ENCODE measurements at regions not wholly inside any gene's neighbourhood (a gene's known extent, or its start where the extent isn't known, plus 50 kb on each side); places are given as distances from the start of the nearest gene placed in this dataset.

DNA sequence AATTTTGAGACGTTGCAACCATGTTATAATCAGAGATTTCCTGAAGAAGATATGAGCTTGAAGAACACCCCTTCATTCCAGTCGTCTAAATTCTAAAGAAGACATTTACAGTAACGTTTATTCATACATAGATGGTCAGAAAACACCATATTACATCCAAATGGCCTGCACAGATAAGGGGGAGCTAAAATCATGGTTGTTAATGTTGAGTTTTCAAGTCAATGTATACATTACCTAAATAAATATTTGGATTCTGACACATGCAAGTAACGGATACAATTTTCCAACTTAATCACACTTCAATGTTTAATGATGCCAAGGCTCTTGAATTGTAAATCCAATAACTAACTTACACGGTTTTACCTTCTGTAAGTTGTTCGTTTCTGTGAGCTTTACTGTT is 318.4 kb downstream of the SLC6A15 start:
- no peak for DNase-seq

DNA sequence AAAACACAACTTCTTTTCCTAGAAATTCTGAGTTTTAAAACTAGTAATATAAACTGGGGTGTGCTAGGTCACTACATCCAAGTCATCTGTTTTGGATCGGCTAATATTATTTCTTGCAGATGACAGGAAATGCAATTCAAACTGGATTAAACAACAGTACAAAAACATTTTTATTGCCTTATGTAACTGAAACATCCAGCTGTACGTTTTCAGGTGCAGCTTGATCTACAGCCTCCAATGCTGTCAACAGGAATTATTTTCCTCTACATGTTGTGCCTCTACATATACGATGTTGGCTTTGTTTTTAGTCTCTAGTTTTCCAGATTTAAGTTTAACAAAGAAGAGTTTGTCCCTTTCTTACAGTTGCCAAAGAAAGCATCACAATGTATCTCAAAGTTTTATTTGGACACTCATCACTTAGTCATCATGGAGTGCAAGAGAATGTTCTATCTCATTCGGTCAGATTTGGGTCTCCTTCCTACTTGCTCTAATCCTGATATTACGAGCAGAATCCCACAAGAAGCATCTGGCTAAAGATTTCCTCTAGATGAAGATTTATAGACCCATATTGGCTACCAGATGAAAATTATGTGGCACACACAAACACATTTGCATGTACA is 326.7 kb downstream of the SLC6A15 start:
- no peak for DNase-seq

DNA sequence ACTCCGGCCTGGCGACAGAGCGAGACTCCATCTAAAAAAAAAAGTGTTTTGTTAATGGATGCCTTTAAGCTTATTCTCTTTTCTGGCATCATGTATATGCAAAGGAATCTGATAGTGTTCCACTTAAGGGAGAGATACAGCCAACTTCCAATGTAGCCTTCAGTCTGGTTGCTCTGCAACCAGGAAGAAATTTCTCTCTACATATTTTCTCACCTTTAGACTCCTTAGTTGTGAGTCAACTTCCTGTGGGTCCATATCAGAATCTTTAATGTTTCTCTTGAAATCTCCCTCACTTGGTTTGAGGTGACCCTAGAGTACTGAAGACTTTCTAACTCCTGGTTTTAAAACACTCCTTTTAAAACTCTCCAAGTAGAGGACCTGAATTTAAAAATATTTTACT is 340.4 kb downstream of the SLC6A15 start:
- no peak for DNase-seq

DNA sequence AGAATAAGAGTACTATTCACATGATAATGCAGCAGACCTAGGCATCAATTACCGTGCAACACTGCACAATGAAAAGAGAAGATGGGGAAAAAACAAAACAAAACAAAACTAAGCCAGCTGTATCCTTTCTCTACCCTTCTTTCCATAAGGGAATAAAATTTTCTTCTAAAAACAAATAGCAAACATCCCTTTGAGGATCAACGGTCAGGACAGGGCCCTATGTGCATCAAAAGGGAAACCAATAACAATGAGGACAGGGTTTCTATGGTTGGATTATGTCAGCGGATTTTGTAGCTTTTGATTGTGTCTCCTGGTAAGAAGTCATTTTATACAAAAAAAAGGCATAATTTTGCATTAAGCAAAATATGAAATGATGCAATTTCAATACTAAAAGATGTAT is 350.3 kb downstream of the SLC6A15 start:
- no peak for DNase-seq

DNA sequence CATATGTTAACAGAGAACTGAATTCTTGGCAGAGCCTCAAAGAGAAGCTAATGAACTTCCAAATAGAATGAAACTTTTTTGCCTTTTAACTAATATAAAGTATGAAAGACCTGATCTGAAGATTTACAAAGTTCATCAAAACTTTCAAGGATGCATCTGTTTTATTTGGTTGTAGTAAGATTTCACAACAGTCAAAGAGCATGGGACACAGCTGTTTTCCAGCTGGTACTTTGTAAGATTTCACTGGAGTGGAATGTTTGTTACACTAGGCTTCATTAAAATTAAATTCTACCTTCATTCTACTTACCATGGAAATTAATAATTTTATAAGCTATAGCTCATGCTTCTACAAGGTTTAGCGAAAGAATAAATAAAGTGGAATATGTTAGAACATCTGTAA is 351.2 kb downstream of the SLC6A15 start:
- DNase-seq: no peak

DNA sequence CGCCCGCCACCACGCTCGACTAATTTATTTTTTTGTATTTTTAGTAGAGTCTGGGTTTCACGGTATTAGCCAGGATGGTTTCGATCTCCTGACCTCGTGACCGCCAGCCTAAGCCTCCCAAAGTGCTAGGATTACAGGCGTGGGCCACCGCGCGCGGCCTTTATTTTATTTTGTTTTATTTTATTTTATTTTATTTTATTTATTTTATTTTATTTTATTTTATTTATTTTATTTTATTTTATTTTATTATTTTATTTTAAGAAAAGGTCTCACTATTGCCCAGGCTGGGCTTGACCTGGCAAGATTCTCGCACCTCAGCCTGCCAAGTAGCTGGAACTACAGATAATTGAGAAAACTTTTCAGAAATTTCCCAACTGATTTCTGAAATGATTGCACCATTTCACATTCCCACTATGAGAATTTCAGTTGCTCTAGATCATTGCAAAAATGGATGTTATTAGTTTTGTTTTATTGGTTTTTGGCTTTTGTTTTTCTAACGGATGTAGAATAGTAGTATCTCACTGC is 358.3 kb downstream of the SLC6A15 start:
- DNase-seq: no peak

DNA sequence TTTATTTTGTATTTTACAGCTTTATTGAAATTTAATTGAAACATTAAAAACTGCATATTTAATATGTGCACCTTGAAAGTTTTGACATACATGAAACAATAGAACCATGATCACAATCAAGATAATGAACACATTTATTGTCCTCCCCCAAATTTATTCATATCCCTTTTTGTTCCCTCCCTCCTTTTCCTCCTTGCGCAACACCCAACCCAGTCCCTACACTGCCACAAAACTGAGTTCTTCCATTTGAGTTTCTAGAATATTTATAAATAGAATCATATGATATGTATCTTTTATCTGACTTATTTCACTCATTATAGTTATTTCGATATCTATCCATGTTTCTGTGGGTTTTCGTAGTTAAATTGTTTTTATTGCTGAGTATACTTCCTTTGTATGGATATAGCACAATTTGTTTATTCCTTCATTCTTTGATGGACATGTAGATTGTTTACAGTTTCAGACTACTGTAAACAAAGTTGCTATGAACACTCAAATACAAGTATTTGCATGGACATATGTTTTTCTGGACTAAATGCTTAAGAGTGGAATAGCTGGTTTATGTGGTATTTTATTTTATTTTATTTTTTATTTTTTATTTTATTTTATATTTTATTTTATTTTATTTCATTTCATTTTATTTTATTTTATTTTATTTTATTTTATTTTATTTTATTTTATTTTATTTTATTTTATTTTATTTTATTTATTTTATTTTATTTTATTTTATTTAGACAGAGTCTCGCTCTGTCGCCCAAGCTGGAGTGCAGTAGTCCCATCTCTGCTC is 359.1 kb downstream of the SLC6A15 start:
- DNase-seq: no peak

DNA sequence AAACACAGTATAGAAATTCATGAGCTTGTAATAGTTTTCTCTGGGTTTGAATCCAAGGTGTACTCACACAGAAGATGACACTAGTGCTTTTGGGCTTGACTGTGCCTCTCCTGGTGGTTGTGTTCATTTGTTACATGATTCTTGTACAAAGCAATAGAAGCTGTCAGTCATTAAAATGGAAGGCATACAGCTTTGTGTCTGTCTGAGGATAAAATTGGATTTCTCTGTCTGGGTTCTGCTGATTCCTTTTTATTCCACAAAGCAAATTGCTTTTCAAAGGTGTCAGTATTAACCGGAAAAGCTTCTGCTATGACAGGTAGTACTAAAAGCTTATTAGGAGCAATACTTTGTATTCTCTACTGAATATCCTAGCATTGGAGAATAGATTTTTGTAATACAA is 361.2 kb downstream of the SLC6A15 start:
- DNase-seq: no peak

DNA sequence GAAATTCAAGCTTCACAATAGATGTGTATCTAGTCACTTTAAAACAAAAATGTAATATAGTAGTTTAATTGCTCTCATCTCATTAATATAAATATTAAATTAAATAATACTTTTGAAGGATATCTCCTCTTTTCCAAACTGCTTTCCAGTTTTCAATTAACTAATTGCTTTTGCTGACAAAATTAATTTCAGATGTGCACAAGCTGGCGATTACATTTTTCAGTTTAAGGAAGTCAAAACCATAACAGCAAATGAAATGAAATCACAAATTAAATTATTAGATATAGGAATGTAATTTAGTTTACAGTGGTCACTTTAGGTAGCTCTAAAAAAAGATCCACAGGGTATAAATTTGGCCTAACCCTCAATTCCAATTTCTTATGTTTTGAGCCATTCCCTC is 362.1 kb downstream of the SLC6A15 start:
- no peak for DNase-seq

DNA sequence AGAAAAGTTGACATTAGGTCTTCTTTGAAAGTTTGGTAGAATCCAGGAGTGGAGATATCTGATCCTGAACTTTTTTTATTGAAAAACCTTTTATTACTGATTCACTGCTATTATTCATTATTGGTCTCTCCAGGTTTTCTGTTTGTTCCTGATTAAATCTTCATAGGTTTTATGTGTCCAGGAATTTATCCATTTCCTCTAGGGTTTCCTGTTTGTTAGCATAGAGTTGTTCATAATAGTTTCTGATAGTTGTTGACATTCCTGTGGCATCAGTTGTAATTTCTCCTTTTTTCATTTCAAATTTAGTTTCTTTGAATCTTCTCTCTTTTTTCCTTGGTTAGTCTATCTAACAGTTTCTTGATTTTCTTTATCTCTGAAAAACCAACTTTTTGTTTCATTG is 370.3 kb downstream of the SLC6A15 start:
- no peak for DNase-seq

DNA sequence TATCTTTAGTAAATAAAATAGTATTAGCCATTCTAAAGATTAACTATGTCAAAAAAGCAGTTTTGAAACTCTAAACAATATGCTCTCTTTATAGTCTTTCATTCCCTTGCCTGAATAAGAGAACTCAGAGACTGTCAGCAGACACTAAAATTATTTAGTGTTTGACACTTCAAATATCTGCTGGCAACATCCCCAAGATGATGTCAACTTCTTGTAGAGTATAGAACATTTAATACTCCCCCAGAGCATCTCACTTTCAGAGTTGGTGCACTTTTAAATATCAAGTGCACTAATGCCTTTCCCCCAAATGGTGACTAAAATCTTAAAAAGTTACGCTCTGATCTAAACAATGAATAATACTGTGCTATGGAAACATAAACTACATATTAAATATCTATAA is 374.9 kb downstream of the SLC6A15 start:
- DNase-seq: no peak

DNA sequence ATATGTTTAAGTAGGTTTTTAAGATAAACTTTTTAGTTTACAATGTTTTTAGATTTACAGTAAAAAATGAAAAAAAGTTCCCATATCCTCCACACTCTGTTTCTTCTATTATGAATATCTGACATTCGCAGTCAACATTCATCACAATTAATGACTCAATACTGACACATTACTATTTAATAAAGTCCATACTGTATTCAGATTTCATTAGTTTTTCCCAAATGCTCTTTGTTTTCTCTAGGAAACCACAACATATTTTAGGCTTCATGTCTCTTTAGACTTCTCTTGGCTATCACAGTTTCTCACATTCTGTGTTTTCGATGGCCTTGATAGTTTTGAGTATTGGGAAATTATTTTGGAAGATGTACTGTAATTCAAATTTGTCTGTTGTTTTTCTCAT is 399.8 kb downstream of the SLC6A15 start:
- no peak for DNase-seq

DNA sequence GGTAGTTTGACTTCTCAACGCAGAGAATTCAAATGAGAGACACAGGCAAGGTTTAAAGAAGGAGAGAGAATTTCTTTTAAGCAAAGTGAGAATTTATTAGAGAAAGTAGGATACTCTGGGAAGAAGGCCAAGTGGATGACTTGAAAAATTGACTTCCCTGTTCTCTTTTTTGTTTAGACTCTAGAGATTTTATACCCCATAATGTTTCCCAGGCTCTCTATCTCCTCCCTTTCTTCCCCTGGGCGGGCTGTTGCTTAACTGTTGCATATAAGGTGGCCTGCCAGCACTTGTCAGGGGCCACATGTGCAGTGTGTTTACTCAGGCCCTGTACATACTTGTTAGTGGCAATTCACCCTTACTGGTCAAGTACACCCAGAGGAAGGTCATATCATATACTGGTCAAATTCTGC is 403.7 kb downstream of the SLC6A15 start:
- no peak for DNase-seq

DNA sequence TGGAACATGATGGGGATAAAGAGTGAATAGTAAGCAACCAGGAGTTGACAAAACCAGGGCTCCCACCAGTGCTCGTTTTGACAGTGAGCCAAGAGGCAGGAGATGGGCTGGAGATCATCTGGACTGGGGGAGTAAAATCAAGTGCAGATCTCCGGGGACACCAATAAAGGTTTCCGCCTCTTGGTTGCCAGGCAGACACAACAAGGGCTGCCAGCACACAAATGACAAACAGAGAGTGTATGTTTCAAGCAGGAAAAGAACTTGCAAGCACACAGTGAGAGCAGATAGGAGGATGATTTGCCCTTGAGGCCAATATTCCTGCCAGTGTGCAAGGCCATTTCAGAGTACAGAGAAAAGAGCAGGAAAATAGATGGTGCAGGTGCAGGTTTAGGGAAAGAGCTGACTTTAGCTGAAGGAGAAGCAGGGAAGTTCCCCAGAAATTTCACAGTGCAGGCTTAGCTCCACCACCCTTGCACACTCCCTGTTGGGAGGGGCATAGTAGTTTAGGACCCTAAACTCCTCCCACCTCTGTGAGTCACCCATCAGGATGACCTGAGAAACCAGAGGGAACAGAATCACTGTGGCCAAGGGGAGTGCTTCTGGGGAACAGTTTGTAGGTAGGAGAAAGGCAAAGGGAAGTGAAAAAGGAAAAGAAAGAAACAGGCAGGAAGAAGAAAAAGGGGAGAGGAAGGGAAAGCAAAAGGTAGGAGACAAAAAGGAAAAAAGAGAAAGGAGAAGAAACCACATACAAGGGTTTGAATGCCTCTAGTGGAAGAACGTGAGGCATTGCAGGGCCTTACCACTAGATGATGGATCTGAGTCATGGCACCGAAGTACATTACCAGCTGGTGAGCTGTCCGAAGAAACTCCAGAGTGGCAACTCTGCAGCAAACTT is 404.4 kb downstream of the SLC6A15 start:
- DNase-seq: no peak

DNA sequence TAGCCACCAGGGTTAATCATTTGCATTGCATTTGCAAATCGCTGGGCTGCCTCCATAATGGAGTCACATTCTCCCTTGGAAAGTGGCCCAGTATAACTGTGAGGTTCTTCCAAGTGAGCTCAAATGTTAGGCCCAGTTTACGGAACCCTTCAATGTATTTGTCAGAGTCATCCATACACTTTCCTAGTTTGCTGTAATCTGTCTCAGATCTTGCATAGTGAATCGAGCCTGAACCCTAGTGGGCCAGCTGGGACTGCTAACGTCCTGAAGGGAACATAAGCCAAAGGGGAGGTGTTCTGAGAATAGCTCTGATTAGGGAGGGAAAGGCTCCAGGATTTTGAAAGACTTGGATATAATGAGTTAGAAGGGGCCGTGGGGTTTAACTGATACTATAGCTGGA is 406.3 kb downstream of the SLC6A15 start:
- no peak for DNase-seq

DNA sequence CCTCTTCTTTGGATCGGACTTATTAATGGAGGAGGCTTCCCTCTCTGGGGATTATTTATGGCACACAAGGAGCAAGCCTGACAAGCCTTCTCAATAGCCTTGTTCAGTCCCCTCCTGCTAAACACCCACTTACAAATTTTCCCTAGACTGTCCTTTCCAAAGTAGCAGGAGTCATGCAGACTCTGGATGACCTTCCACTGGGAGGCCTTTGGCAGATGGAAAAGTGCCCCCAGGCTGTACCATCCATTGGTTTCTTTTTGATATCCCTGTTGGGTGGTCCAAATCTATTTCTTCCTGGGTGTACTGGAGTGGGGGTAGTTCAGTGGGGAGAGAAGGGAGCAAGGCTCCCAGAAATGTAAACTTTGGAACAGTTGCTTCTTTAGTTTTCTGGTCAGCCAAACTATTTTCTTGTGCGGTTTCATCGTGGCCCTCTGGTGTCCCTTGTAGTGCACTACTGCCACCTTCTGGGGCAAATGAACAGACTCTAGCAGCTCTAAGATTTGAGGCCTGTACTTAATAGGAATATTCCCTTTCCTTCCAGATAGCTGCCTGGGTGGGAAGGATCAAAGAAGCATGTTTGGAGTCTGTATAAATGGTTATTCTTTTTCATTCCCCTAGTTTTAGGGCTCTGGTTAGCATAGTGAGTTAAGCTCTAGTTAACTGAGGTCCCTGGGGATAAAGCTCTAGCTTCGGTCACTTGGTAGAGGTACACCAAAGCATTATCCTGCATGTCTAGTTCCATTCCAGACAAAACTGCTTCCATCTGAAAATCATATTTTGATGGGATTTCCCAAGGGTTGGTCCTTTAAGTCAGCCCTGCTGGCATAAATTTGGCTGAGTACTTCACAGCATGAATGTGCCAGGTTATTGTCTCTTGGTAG is 409.5 kb downstream of the SLC6A15 start:
- no peak for DNase-seq

DNA sequence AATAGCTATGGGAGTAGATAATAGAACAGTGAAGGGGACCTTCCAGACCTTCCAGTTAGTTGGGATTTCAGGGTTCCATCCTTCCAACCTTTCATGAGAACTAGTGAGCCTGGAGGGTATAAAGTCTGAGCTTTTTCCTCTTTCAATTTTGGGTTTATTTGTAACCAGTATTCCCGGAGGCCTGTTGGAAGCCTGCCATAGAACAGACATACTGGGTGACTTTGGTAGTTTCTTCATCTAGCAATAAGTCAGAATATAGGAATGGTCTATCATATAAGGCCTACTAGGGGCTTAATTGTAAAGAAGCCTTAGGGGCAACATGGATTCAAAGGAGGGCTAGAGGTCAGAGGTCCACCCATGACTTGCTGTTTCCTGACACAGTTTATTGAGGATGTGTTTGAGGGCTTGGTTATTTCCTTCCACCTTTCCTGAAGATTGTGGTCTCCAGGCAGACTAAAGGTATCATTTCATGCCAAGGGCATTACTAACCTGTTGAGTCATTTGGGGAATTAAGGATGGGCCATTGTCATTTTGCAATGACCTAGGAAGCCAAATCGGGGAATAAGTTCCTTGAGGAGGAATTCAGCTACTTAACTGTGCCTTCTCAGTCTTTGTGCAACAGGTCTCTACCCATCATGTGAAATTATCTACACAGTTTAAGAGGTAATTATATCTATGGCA is 410.3 kb downstream of the SLC6A15 start:
- no peak for DNase-seq

DNA sequence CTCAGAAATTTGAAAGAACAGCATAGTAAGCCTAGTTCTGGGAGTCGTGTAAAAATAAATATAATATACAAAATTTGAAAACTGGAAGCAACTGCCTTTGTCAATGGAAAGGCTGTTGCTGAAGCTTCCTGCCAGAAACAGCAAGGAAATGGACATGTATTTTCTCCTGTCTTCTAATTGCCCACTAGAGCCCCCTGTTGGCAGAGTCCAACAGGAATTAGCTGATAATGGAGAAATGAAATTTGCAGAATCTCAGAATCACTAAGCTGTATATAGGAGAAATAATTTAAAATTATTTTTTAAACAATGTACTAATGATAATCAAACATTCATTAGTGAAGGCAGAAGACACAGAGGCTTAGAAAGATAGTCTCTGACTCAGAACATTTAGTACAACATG is 414.8 kb downstream of the SLC6A15 start:
- DNase-seq: no peak

DNA sequence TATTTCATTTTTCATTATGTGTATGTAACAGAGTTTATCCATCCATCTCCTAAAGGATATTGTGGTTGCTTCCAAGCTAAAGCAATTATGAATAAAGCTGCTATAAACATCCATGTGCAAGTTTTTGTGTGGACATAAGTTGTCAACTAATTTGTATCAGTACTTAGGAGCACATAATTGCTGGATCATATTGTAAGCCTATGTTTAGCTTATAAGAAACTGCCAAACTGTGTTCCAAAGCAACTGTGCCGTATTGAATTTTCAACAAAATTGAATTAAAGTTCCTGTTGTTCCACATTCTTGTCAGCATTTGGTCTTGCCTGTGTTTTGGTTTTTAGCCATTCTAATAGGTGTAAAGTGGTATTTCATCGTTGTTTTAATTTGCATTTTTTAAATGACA is 416.9 kb downstream of the SLC6A15 start:
- no peak for DNase-seq

DNA sequence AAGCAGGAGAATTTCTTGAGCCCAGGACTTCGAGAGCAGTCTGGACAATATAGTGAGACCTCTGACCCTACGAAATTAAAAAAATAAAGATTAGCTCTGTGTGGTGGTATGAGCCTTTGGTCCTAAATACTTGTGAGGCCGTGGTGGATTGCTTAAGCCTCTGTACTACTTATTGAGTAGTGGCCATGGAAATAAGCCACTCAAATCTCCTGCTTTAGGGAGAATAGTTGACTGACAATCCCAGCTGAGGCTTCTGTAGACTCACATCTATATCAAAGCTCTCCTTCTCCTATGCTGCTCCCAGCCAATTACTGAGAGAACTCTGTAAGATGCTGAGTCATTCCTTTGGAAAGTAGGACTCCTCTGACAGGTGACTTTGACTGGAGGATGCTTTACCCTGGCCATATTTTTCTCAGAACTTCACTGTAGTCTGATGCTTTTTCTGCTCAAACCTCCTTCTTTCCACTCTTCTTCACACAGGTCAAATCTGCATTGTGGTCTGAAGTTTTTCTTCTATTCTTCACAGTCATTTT is 420.2 kb downstream of the SLC6A15 start:
- DNase-seq: no peak

DNA sequence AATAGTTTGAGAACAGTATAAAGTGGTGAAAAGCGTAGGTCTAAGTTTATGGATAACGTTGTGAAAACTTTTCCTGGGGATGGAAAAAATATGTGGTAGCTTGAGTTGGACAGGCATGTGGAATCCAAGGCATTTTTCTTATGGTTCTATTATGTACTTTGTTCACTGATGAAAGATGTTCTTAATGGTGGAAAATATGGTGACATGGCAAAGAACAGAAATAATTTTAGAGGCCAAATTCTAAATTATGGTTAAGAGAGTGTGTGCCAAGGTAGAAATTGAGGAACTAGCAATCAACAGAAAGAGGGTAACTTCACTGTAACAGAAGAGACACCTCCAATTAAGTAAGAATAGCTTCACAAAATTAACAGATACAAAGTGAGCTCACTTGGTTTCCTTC is 427.8 kb downstream of the SLC6A15 start:
- DNase-seq: no peak

DNA sequence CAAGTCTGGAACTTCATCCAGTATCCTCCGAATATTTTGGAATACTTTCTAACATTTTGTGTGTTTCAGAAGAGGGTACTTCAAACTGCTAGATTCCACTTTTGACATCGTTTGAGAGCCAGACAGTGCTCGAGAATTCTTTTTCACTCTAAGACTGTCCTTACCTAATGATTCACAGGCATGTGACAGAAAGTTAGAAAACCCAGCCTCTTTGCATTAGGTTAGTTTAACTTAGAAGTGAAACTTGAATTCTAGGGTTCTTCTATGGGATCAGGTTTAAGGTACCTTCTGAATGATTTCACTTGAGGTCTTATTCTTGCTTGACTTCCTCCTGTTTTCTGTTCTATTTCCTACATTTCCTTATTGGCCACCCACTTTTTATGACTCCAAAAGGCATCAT is 431.8 kb downstream of the SLC6A15 start:
- DNase-seq: no peak

Data from stimulated activated CD4-positive, alpha-beta T cell treated with anti-CD3 and anti-CD28 coated beads, Interleukin-4, amount 100 ng/mL, for 24 hours (primary cell).